Erythroblast (primary cell): ENCODE measurements at regions not wholly inside any gene's neighbourhood (a gene's known extent, or its start where the extent isn't known, plus 50 kb on each side); places are given as distances from the start of the nearest gene placed in this dataset.

Experiments used
- GATA1 ChIP-seq: IDR thresholded peaks from 2 replicates; pipeline ENCODE4 v1.6.1; 2011; ENCODE audit warnings: low read depth, mild to moderate bottlenecking, control low read depth, low read length, moderate library complexity
- POLR2A ChIP-seq: IDR thresholded peaks from 2 replicates; pipeline ENCODE4 v1.6.1; 2011; ENCODE audit warnings: mild to moderate bottlenecking, low read length

DNA sequence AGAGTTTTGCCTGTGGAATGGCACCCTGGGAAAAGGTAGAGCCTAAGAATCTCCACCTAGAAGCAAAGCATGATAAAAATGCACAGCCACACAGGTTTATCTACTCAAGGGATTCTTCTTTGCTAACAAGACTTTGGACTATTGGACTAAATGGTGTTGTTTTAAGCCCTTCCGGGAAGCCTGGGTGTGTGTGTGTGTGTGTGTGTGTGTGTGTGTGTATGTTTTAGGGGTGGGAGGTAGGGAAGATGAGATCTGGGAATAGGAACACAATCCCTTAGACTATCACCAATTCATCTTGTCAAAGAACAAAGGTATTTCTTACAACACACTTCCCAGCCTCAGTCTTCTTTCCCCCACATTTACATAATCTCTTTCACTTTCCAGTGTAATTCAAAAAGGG is 327.5 kb upstream of the FGF16 start:
- TF ChIP-seq POLR2A (no peak), GATA1 (no peak)
